Stimulated activated naive CD4-positive, alpha-beta T cell (primary cell): ENCODE measurements at regions not wholly inside any gene's neighbourhood (a gene's known extent, or its start where the extent isn't known, plus 50 kb on each side); places are given as distances from the start of the nearest gene placed in this dataset.
"Not testable (repeated sequence)": the region's sequence is repeated elsewhere in the genome, so short reads cannot be mapped to it uniquely, and the experiment has no call there.

Source experiments
- DNase-seq, 6 experiments: peaks; one replicate each; lab custom pipeline; 2025; lab: John Stamatoyannopoulos, UW

DNA sequence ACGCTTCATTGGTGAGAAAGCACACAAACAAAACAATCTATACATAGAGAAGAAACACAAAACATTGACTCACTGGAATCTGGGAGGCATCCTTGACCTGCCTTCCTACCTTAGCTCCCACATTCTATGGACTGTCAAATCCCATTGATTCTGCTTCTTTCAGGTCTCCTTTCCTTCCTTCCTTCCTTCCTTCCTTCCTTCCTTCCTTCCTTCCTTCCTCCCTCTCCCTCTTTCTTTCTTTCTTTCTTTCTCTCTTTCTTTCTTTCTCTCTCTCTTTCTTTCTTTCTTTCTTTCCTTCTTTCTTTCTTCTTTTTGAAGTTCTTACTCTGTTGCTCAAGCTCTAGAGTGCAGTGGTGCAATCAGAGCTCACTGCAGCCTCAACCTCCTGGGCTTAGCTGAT is 108.0 kb upstream of the SGK1 start:
- DNase-seq: not testable (repeated sequence)

DNA sequence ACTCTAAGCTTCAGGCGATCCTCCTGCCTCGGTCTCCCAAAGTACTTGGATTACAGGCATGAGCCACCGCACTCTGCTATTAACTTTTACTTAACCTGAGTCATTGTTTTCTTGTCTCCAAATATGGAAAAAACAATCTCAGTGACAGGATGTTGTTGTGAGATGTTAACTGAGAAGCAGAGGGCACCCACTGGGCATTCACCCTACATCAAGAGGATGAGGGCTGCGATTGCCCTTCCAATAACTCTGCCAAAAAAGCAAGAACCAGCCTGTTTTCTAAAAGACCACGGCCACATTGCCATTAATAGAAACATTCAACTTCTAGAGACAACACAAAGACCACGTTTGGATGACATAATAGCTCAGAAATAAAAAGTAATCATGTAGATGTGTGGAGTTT is 107.6 kb upstream of the SGK1 start:
- DNase-seq: no peak

DNA sequence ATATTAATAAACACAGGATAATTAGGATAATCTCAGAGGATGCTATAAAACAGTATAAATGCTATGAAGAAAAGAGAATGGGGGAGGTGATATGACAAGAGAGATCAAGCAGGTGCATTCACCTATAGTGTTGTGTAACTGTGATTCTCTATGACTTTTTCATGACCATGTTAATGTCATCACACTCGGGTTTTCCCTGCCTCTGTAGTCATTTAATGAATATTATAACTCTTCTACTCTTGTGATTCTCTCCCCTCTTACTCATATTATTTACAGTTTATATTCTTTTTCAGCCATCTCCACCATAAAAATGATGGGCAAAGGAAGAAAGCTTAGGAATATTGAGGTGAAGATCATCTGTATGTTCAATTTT is 106.9 kb upstream of the SGK1 start:
- no peak for DNase-seq

DNA sequence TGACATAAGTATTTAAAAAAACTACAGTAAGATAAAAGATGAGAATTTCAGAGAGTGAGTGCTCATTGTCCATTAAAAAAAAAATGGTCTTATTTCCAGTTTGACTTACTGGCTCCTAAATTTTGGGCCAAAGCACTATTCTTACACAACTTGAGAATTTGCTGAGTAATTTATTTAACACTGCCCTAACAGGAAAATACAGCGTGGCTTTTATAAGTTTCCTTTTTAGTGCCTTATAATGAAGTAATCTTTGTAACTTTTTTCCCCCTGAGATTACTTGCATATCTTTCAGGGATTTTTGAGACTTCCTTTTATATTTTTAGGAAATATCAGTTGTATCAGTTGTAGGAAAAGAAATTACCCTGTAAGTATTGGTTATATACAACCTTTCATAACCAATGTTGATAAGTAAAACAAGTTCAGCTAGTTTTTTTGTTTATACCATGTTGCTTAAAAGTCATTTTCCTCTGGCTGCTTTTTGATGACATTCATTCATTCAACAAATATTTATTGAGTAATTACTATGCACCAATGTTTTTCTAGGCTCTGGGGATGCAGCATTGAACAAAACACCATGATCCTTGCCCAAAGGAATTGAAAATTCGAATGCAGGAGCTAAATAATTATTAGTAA is 106.4 kb upstream of the SGK1 start:
- DNase-seq: no peak

DNA sequence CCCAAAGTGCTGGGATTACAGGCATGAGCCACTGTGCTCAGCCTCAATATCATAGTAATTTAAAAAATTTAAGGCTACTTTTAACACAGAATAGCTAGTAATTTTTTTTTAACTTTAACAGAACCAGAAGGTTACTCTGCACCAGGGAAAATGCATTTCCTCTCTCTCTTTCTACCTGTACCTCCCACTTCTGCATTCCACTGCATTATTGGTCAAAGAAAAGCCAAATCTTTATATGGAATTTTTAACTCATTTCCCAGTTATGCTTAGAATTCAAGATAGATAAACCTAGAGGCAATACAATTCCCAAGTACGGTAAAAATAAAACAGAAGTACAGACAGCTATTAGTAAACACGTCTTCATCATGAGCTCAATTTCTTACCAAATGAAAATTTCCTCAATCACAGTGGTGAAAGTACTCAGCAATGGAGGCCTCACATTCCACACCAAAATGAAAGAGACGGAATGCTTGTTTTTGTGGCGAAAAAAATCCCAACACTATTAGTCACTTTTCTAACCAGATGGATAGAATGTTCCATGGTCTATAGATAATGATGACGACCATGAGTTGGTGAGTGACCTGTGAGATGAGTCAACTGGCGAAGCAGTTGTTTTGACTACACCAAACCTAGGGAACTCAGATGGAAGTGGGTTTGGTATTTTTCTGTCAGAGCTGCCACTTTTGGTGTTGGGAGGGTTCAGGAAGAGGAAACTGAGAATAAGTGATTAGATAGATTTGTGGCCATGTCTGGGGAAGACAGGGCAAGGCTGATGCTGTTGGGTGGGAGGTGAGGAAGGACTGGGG is 104.7 kb upstream of the SGK1 start:
- DNase-seq: no peak

DNA sequence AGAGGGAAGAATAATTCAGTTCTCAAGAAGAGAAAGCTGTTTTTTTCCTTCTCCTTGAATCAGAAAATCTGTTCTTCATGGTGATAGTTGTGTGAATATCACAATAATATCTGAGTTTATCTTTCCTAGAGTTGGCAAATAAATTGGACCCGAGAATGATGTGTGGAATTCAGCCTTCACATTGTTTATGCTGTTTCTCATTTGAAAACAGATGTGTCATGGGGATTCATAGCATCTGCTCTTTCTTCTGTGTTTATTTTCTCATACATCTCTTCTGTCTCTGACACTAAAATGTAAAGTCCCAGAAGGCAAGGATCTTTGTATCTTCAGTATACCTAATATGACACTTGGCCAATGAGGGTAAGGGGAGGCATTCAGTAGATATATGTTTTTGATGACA is 103.6 kb upstream of the SGK1 start:
- DNase-seq: no peak

DNA sequence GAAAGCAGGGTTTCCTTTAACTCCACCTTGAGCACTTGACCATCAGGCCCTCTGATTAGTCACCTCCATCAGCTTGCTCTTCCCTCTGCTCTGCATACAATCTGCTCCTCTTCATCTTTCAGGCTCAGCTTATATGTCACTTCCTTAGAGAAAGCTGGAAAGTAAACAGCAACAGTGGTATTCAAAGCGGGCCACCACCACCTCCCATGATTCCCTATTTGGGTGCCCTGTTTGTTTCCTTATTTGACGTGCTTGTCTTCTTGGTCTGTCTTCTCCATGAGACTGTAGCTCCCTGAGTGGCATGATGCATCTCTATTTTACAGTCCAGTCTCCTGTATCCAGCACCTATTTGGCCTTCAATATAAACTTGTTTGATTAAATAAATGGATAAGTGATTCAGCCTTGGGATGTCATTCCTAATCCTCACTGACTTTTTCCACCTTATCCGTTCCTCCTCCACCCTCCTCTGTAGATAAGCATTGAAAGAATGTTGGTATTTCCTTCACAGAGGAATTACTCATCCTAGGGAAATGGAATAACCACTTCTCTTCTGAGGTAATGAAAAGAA is 102.8 kb upstream of the SGK1 start:
- no peak for DNase-seq

DNA sequence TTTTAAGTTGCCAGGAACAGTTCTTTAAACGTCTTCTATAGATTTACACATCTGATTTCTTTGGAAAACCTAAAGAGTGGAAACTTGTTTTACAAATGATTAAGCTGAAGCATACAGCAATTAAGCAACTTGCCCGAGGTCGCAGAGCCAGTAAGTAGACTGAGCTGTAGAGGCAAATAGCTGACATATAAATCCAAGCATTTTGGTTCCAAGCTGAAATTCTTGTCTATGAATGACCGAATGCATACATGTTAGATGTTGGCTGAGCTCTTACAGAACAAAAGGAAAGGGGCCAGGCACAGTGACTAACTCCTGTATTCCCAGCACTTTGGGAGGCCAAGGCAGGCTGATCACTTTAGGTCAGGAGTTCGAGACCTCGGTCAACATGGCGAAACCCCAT is 101.8 kb upstream of the SGK1 start:
- DNase-seq: no peak

DNA sequence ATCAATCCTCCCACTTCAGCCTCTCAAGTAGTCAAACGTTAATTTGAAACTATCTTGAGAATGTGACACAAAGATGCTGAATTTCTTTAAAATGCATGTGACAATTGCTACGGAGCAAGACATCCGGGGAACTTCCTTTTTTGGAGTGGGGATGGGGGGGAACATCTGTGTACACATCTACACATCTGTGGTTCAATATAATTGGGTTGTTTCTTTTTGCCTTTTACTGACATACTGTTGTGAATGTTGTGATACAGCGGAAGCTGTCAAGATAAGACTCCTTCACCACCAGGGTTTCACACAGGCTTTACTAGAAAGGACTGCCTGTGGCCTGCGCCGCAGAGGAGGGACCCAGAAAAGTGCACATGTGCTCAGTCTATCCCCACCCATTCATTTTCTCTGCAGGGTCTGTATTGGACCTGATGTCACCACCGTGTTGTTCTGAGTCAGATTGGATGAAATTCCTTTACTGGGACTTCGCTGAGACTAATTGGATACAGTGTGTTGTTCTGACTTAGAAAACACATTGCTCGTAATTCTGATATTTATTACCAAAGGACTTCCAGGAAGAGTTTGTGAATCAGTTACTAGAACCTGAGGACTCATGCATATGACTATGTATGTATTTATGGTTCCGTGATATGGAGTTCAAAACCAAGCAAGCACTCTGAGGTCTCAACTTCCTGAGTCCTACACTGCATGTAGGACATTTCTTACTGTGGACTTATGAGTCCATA is 98.7 kb upstream of the SGK1 start:
- DNase-seq: no peak

DNA sequence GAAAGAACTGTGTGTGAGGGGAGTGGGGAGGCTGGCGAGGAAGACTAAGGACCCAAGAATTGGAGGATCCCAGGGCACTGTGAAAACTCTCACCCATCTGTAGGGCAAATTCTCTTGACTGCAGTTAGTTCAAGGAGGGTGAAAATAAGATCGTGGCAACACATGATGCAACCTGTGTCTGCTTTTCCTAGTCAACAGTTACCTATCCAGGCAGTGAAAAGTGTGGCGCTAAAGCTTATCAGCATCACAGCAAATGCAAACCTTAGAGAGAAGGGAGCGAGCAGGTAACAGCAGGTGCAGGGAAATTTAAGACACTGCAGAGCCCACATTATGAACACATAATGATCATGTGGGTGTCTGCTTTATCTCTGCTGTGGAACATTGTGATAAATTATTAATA is 97.7 kb upstream of the SGK1 start:
- no peak for DNase-seq

DNA sequence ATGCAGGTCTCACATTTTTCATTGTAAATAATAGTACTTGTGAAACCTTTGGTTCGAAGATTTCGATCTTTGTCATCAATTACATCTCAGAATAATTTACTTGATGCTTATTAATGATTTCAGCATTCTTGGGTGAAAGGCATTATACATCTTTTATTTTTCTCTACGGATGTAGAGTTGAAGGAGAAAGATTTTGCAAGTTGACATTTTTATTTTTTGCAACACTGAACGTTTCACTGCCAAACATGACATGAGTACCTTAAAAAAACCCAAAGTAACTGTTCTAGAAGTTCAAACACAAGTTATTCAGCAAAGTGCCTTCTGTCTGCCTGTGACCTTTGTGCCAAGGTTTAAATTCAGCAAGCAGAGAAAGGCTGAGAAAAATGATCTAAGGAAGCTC is 97.3 kb upstream of the SGK1 start:
- DNase-seq: no peak

DNA sequence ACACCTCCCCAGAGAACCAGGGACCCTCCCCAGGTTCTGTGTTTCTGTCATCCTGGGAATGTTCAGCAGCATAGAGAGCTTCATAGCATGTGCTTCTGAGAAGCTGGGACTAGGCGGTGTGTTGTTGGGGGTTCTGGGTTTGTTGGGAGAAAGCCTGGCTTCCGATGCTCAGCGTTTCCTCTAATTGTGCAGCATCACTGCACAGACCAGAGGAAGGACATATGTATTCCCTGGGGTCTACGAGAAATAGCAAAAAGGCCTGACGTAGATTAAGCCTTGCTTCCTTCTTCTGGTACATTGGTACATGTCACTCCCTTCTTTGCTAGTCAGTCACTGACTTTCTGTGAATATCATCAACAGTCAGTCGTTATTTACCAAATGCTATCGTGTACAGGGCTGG is 96.9 kb upstream of the SGK1 start:
- no peak for DNase-seq

DNA sequence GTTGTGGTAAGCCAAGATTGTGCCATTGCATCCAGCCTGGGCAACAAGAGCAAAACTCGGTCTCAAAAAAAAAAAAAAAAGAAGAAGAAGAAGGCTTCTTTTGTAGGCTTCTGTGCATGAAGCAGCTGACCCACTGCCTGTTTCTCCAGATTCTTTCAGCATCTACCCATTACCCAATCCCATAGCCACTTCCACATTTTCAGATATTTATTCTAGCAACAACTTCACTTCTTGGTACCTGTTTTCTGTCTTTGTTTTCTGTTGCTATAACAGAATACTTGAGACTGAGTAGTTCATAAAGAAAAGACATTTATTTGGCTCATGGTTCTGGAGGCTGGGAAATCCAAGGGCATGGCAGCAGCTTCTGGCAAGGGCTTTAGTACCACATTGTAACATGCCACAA is 95.3 kb upstream of the SGK1 start:
- DNase-seq: no peak

DNA sequence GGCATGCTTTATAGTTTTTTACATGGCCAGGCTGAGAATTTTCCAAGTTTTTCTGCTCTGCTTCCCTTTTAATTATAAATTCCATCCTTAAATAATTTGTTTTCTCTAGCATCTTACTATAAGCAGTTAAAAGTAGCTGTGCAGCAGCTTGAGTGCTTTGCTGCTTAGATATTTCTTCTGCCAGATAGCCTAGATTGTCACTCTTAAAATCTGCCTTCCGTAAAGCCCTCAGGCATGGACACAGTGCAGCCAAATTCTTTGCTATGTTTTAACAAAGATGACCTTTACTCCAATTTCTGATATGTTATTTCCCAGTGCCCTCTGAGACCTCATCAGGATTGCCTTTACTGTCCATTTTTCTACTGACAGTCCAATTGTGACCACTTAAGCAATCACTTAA is 92.6 kb upstream of the SGK1 start:
- DNase-seq: no peak

DNA sequence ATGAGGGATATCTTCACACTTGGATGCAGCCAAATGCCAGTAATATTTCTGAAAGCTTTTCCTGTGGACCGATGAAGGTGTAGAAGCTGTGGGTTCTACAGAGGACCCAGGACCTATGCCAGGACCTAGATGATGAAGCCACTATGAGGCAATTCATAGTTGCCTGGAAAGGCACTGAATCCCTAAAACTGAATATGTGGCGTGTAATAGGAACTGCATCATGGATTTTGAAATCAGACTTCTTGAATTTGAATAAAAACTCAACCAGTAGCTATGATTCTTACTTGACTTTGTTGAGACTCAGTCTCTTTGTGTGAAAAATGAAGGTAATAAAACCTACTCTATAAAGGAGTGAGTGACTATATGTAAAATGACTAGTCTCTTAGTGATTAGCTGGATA is 89.9 kb upstream of the SGK1 start:
- no peak for DNase-seq

DNA sequence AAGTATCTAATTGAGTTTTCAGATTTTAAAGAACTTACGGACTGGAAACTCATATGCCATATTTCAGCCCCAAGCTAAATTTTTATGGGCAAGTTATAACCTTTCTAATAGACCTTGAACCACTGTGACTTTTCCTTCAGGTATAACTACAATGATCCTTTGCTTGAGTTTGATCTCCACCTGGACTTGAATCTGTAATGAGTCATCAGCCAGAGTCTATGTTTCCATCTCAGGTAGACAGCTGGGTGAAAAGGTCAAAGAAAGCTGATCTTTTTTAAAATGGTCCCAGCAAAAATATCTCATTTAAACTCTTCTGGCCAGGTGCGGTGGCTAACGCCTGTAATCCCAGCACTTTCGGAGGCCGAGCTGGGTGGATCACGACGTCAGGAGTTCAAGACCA is 88.4 kb upstream of the SGK1 start:
- no peak for DNase-seq

DNA sequence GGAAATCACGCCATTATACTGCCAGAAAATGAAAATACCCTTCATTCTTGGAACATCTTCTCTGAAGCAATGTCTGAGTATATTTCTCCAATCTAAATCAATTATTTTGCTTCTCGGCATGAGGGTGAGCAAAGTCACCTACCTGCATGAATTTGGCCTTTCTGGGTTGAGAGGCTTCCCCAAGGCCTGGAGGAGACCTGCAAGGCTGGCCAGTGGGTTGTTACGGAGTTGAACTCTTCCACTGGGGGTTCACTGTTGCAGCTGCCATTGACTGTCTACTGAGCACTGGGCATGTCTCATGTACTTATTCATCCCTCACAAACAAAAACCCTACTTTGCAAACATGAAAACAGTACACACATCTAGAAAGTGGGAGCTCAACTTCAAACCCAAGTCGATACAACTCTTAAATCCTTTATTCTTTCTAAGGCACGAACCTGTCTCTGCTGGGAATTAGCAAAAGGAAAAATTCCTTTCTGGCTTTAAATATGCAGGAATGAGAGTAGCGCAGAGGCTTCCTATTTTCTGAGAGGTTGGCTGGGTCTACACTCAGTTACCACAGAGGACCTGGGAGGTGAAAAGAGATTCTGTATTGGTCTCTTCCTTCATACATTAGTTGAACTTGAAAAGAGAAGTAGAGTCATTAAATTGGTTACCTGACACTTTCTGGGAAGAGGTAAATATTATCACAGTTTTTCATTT is 87.6 kb upstream of the SGK1 start:
- no peak for DNase-seq

DNA sequence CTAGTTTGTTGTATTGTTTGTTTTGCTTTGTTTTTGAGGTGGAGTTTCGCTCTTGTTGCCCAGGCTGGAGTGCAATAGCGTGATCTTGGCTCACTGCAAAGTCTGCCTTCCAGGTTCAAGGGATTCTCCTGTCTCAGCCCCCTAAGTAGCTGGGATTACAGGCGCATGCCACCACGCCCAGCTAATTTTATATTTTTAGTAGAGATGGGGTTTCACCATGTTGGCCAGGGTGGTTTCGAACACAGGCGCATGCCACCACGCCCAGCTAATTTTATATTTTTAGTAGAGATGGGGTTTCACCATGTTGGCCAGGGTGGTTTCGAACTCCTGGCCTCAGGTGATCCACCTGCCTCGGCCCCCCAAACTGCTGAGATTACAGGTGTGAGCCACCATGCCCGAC is 85.4 kb upstream of the SGK1 start:
- DNase-seq: not testable (repeated sequence)

DNA sequence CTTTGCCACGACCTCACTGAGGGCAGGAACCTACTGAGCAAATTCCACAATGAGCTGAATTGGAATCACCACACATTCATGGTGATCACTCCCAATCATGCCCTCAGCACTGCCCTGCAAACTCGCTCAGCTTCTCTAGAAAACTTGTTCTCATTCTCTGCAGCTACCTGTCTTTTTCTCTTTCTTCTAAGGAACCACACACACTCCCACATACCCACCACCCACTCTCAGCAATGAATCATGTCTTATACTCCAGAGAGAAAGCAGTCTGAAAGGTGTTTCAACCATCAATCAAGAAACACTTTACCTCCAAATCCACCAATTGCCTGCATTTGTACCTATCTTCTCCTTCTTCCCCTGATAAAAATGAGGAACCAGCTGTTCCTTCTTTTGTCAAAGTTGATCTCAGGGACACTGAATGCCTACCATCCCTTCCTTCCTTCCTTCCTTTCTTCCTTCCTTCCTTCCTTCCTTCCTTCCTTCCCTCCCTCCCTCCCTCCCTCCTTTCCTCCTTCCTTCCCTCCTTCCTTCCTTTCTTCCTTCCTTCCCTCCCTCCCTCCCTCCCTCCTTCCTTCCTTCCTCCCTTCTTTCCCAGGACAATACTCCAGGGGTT is 84.6 kb upstream of the SGK1 start:
- DNase-seq: no peak

DNA sequence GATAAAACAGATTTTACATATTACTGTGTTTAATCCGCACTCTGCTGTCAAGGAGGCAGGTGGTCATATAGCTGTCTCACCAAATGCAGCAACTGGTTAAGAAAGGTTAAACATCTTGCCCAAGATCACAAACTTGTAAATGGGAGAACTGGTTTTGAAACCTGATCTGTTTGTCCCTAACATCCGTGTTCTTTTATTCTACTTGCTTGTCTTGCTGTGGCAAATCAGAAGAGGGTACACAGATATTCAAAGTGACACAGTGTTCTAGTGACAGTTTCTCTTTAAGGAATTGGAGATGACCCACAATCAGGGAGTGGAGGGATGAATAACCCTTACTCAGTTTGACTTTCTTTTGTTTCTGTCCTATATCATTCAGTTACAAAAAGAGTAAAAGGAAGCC is 83.0 kb upstream of the SGK1 start:
- DNase-seq: no peak

DNA sequence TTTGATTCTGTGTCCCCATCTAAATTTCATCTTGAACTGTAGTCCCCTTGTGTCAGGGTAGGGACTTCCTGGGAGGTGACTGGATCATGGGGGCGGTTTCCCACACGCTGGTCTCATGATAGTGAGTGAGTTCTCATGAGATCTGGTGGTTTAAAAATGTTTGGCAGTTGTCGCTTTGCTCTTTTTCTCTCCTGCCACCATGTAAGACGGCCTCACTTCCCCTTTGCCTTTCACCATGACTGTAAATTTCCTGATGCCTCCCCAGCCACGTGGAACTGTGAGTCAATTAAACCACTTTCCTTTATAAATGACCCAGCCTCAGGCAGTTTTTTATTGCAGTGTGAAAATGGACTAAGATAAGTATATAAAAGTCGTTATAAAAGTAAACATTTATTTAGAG is 80.5 kb upstream of the SGK1 start:
- no peak for DNase-seq

DNA sequence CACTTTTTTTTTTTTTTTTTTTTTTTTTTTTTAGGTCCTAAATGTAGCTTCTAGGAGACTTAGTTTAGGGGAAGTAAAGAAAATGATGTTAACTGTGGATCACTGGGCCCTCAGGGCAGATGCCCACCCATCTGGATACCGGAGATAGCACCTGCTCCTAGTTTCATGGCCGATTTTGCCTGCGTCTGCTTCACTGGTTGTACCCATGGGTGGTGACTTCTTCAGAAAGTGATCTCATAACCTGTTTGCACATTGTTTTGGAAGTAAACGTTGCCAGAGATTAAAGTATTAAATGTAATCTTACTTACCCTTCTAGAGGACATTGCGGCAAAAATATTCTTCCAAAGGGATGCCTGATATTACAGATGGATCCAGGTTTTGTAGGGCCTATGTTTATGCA is 79.8 kb upstream of the SGK1 start:
- no peak for DNase-seq
